Gastrocnemius medialis (tissue), 4 donors: ENCODE measurements at regions not wholly inside any gene's neighbourhood (a gene's known extent, or its start where the extent isn't known, plus 50 kb on each side); places are given as distances from the start of the nearest gene placed in this dataset.

Experiments used
- ATAC-seq, 2 donors: fragments of 150-250 bp; one replicate each; pipeline ENCODE4 v1.9.1; 2016
- DNase-seq, 2 donors: peaks; one replicate each; pipeline ENCODE4 v3.0.0-alpha.2; 2019
- H3K27ac ChIP-seq, 4 donors: fragments of 200-600 bp; sonication (generic); 1 replicate in 1 of 4; 2 replicates in 3 of 4; pipeline ENCODE4 v1.5.1; 2016 to 2018; ENCODE audit warnings: mild to moderate bottlenecking in 2 of 4, moderate library complexity in 1 of 4
- H3K27me3 ChIP-seq, 3 donors: fragments of 200-600 bp; sonication (generic) in 2 of 3; 1 replicate in 1 of 3; 2 replicates in 2 of 3; pipeline versions ENCODE4 v1.5.1 to v1.6.0; 2016 to 2019; ENCODE audit warnings: mild to moderate bottlenecking in 1 of 3, moderate library complexity in 1 of 3
- H3K36me3 ChIP-seq, 2 donors: fragments of 200-600 bp; sonication (generic) in 1 of 2; one replicate each; pipeline ENCODE4 v1.5.1; 2017 to 2018
- H3K4me1 ChIP-seq, 2 donors: fragments of 200-600 bp; sonication (generic) in 1 of 2; one replicate each; pipeline ENCODE4 v1.5.1; 2016 to 2017; ENCODE audit warnings: mild to moderate bottlenecking in 2 of 2
- H3K4me3 ChIP-seq, 4 donors: fragments of 200-600 bp; sonication (generic) in 3 of 4; 1 replicate in 1 of 4; 2 replicates in 3 of 4; pipeline ENCODE4 v1.5.1; 2016 to 2019; ENCODE audit warnings: mild to moderate bottlenecking in 2 of 4
- H3K9me3 ChIP-seq, 3 donors: fragments of 200-600 bp; sonication (generic) in 2 of 3; 1 replicate in 1 of 3; 2 replicates in 2 of 3; pipeline ENCODE4 v1.5.1; 2016 to 2019
- CTCF ChIP-seq, 5 experiments: fragments of 450-650 bp in 3 of 5; fragments of 200-600 bp in 2 of 5; sonication (generic) in 2 of 5; IDR thresholded peaks in 4 of 5; conservative IDR thresholded peaks in 1 of 5; 1 replicate in 4 of 5; 2 replicates in 1 of 5; pipeline ENCODE4 v1.5.1; 2016 to 2019; ENCODE audit warnings: antibody characterized with exemption in 5 of 5, mild to moderate bottlenecking in 3 of 5, moderate library complexity in 3 of 5
- POLR2A ChIP-seq, 2 donors: fragments of 450-650 bp; IDR thresholded peaks; one replicate each; pipeline ENCODE4 v1.6.1; 2017; ENCODE audit warnings: antibody characterized with exemption in 2 of 2, mild to moderate bottlenecking in 2 of 2, moderate library complexity in 2 of 2
- in situ Hi-C, 4 donors: fragments of 200-750 bp; cut with MboI; loops; one replicate each; pipeline versions ENCODE4 v1.15.0 to v1.8.0; 2017; ENCODE audit warnings: low sequenced_read_pairs in 4 of 4
- intact Hi-C: fragments of 100-400 bp; cut with DNase I; formaldehyde crosslinking; loops from one replicate; pipeline ENCODE4 v1.15.1; 2023; ENCODE audit warnings: low total_unique reads

- H3K36me3 ChIP-seq, result no peaks in the 10 kb centered on the region
- no peak for ATAC-seq
- TF ChIP-seq CTCF (IDR thresholded peaks at IDR 0.05 in 4 of 5, conservative IDR thresholded peaks at IDR 0.05 in 1 of 5) (no peak), POLR2A (IDR thresholded peaks at IDR 0.05) (no peak)
Observed at GRCh38 chr12:76698966-76699365, 64.9 kb upstream of the ZDHHC17 start.

GRCh38 chr12:76701690-76702089 lies 62.2 kb upstream of the ZDHHC17 start:
- ATAC-seq, result no peak

More at GRCh38 chr12:76698966-76699365, 64.9 kb upstream of the ZDHHC17 start:
- no peaks in the 10 kb centered on the region for H3K4me1 ChIP-seq
- H3K4me3 ChIP-seq, result no peak overlapping the region
- intact Hi-C loops, result no loop called here
- H3K9me3 ChIP-seq, result no peaks in the 10 kb centered on the region
- no peaks in the 10 kb centered on the region for H3K27me3 ChIP-seq
- in situ Hi-C loops, result no loop called here
- DNase-seq, result no peak
- no peak overlapping the region for H3K27ac ChIP-seq

GRCh38 chr12:76702946-76703345 lies 61.0 kb upstream of the ZDHHC17 start:
- no peak overlapping the region for H3K4me3 ChIP-seq
- H3K27me3 ChIP-seq, result no peaks in the 10 kb centered on the region
- H3K36me3 ChIP-seq, result no peaks in the 10 kb centered on the region
- ATAC-seq, result no peak
- no peak overlapping the region for H3K27ac ChIP-seq
- intact Hi-C loops, result no loop called here
- no peak for DNase-seq
- no peaks in the 10 kb centered on the region for H3K4me1 ChIP-seq
- no peaks in the 10 kb centered on the region for H3K9me3 ChIP-seq
- TF ChIP-seq CTCF (IDR thresholded peaks at IDR 0.05 in 4 of 5, conservative IDR thresholded peaks at IDR 0.05 in 1 of 5), result no peak
- TF ChIP-seq POLR2A (IDR thresholded peaks at IDR 0.05), result no peak
- in situ Hi-C loops, result no loop called here

More at GRCh38 chr12:76701690-76702089, 62.2 kb upstream of the ZDHHC17 start:
- Histone ChIP-seq H3K4me3 (no peak overlapping the region), H3K27ac (no peak overlapping the region), H3K9me3 (no peaks in the 10 kb centered on the region), H3K4me1 (no peaks in the 10 kb centered on the region), H3K36me3 (no peaks in the 10 kb centered on the region), H3K27me3 (no peaks in the 10 kb centered on the region)
- in situ Hi-C loops, result no loop called here
- intact Hi-C loops, result no loop called here
- no peak for DNase-seq
- TF ChIP-seq CTCF (IDR thresholded peaks at IDR 0.05 in 4 of 5, conservative IDR thresholded peaks at IDR 0.05 in 1 of 5) (no peak), POLR2A (IDR thresholded peaks at IDR 0.05) (no peak)

- ATAC-seq (no peak), DNase-seq (no peak)
- in situ Hi-C loops (no loop called here), intact Hi-C loops (no loop called here)
- H3K27ac ChIP-seq, result no peak overlapping the region
- no peak for TF ChIP-seq POLR2A (IDR thresholded peaks at IDR 0.05)
- TF ChIP-seq CTCF (IDR thresholded peaks at IDR 0.05 in 4 of 5, conservative IDR thresholded peaks at IDR 0.05 in 1 of 5), result no peak
- H3K36me3 ChIP-seq, result no peaks in the 10 kb centered on the region
- no peaks in the 10 kb centered on the region for H3K4me1 ChIP-seq
- no peak overlapping the region for H3K4me3 ChIP-seq
- H3K27me3 ChIP-seq, result no peaks in the 10 kb centered on the region
- no peaks in the 10 kb centered on the region for H3K9me3 ChIP-seq
Observed at GRCh38 chr12:76704693-76705092, 59.2 kb upstream of the ZDHHC17 start.

GRCh38 chr12:76706101-76706500 lies 57.8 kb upstream of the ZDHHC17 start:
- TF ChIP-seq POLR2A (IDR thresholded peaks at IDR 0.05), result no peak
- no peak for TF ChIP-seq CTCF (IDR thresholded peaks at IDR 0.05 in 4 of 5, conservative IDR thresholded peaks at IDR 0.05 in 1 of 5)
- H3K4me1 ChIP-seq, result no peaks in the 10 kb centered on the region
- H3K27me3 ChIP-seq, result no peaks in the 10 kb centered on the region
- intact Hi-C loops, result no loop called here
- no peaks in the 10 kb centered on the region for H3K9me3 ChIP-seq
- no peak for DNase-seq
- no peak overlapping the region for H3K27ac ChIP-seq
- no peaks in the 10 kb centered on the region for H3K36me3 ChIP-seq
- no peak overlapping the region for H3K4me3 ChIP-seq
- in situ Hi-C loops, result no loop called here
- no peak for ATAC-seq
